ENCODE measurements at regions not wholly inside any gene's neighbourhood (a gene's known extent, or its start where the extent isn't known, plus 50 kb on each side); places are given as distances from the start of the nearest gene placed in this dataset.

DNA sequence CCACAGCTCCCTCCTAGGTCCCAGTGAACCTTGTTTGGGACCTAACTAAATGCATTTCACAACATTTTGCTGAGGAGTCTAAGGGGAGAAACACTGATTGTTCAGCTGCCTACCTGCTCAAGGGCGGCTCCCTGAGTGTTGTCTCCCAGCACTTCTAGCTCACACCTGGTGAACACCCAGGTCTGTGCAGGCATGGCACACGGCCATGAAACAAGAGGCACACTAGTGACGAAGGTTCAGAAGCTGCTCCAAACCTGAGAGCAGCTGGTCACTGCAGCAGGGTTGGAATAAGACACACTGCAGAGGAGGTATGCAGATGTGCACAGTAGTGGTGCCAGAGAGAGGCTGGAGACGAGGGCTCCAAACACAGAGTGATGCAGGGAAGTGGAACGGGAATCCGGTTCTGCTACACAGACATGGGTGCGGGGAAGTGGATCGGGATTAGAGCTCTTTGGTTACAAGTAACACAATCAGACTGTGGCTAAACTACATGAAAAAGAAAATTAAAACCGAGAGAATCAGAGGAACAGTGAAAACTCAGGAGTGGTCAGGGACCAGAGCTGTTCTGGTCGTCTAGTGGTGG is 486.1 kb upstream of the CDH4 start:
- DNase-seq (ENCODE audit: low read depth in 1 of 2, low spot score in 1 of 2) (no peak), FAIRE-seq (no peak), ATAC-seq (no peak)
- Histone ChIP-seq H3K27ac (no peak overlapping the region), H3K4me3 (no peak overlapping the region), H3K4me2 (no peak overlapping the region), H3K4me1 (no peaks in the 10 kb centered on the region), H3K9me3 (no peaks in the 10 kb centered on the region)
- 18% methylated on average over 8 of the region's 10 CpGs for WGBS (ENCODE audit: missing lambda C conversion rate)
- CTCF ChIA-PET: interaction anchor here (0.8 kb wide), 1 partner anchor 10 kb away, joined by 3 read pairs; no protein-coding TSS in a partner anchor
- POLR2A ChIA-PET: no interaction called here
- TF ChIP-seq MAFK (IDR thresholded peaks at IDR 0.05; ENCODE audit: partially characterized antibody): no peak
- no peak for TF ChIP-seq CEBPB (IDR thresholded peaks at IDR 0.05)
- TF ChIP-seq BHLHE40 (IDR thresholded peaks at IDR 0.05; ENCODE audit: low read depth, low read length): no peak
- TF ChIP-seq RAD21 (conservative IDR thresholded peaks at IDR 0.05 in 1 of 2, IDR thresholded peaks at IDR 0.05 in 1 of 2): no peak
- no peak for TF ChIP-seq FOXS1 (CRISPR knock-in tag; IDR thresholded peaks at IDR 0.05)
- TF ChIP-seq, protein P1, sequence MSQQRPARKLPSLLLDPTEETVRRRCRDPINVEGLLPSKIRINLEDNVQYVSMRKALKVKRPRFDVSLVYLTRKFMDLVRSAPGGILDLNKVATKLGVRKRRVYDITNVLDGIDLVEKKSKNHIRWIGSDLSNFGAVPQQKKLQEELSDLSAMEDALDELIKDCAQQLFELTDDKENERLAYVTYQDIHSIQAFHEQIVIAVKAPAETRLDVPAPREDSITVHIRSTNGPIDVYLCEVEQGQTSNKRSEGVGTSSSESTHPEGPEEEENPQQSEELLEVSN (IDR thresholded peaks at IDR 0.05; ENCODE audit: borderline replicate concordance, low read depth): no peak
- TF ChIP-seq, protein P2, sequence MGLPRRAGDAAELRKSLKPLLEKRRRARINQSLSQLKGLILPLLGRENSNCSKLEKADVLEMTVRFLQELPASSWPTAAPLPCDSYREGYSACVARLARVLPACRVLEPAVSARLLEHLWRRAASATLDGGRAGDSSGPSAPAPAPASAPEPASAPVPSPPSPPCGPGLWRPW (IDR thresholded peaks at IDR 0.05): no peak
- no peak for TF ChIP-seq MYC (IDR thresholded peaks at IDR 0.05; ENCODE audit: borderline replicate concordance, low read length)
- no peak for TF ChIP-seq RARB (CRISPR knock-in tag; IDR thresholded peaks at IDR 0.05)
- no peak for TF ChIP-seq HOXB13 (CRISPR knock-in tag; IDR thresholded peaks at IDR 0.05; ENCODE audit: low read depth)
- TF ChIP-seq NFE2L2 (conservative IDR thresholded peaks at IDR 0.05; ENCODE audit: low read length): no peak
- no peak for TF ChIP-seq HOXB5 (CRISPR knock-in tag; IDR thresholded peaks at IDR 0.05)
- TF ChIP-seq, protein P3, sequence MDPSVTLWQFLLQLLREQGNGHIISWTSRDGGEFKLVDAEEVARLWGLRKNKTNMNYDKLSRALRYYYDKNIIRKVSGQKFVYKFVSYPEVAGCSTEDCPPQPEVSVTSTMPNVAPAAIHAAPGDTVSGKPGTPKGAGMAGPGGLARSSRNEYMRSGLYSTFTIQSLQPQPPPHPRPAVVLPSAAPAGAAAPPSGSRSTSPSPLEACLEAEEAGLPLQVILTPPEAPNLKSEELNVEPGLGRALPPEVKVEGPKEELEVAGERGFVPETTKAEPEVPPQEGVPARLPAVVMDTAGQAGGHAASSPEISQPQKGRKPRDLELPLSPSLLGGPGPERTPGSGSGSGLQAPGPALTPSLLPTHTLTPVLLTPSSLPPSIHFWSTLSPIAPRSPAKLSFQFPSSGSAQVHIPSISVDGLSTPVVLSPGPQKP (IDR thresholded peaks at IDR 0.05; ENCODE audit: low read depth, low read length): no peak
- TF ChIP-seq FOSB (CRISPR knock-in tag; IDR thresholded peaks at IDR 0.05): no peak

DNA sequence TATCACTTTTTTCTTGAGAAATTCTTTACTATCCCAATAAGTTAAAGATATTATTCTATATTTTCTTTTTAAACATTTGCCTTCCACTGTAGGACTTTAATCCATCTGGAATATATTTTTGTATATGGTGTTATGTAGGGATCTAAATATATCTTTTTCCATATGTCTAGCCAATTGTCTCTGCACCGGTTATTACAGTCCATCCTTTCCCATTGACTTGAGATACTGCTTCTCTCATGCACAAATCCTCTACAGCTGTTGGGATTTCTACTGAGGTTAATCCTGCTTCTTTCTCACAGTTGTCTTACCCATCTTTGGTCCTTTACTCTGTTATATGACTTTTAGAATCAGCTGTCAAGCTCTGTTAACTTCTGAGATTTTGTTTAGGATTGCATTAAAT is 483.8 kb upstream of the CDH4 start:
- no peak overlapping the region for H3K27ac ChIP-seq
- POLR2A ChIA-PET: no interaction called here
- H3K4me2 ChIP-seq: no peak overlapping the region
- no peaks in the 10 kb centered on the region for H3K4me1 ChIP-seq
- no peaks in the 10 kb centered on the region for H3K9me3 ChIP-seq
- H3K4me3 ChIP-seq: no peak overlapping the region
- DNase-seq (ENCODE audit: low read depth in 1 of 2, low spot score in 1 of 2) (no peak), FAIRE-seq (no peak), ATAC-seq (no peak)
- CTCF ChIA-PET: no interaction called here
- WGBS (ENCODE audit: missing lambda C conversion rate): 0% methylated on average over 1 of the region's 1 CpG
- TF ChIP-seq ZNF302 (CRISPR knock-in tag; IDR thresholded peaks at IDR 0.05) (no peak), POLR2AphosphoS2 (conservative IDR thresholded peaks at IDR 0.05; ENCODE audit: low read length) (no peak), CBX8 (IDR thresholded peaks at IDR 0.05) (no peak), KDM1A (IDR thresholded peaks at IDR 0.05; ENCODE audit: low read depth) (no peak), RNF2 (IDR thresholded peaks at IDR 0.05; ENCODE audit: borderline replicate concordance, low read depth) (no peak), CHD2 (IDR thresholded peaks at IDR 0.05; ENCODE audit: low read length, partially characterized antibody) (no peak), ZC3H11A (IDR thresholded peaks at IDR 0.05) (no peak)
- TF ChIP-seq, protein P4, sequence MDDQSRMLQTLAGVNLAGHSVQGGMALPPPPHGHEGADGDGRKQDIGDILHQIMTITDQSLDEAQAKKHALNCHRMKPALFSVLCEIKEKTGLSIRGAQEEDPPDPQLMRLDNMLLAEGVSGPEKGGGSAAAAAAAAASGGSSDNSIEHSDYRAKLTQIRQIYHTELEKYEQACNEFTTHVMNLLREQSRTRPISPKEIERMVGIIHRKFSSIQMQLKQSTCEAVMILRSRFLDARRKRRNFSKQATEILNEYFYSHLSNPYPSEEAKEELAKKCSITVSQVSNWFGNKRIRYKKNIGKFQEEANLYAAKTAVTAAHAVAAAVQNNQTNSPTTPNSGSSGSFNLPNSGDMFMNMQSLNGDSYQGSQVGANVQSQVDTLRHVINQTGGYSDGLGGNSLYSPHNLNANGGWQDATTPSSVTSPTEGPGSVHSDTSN (IDR thresholded peaks at IDR 0.05): no peak
- TF ChIP-seq, protein P5, sequence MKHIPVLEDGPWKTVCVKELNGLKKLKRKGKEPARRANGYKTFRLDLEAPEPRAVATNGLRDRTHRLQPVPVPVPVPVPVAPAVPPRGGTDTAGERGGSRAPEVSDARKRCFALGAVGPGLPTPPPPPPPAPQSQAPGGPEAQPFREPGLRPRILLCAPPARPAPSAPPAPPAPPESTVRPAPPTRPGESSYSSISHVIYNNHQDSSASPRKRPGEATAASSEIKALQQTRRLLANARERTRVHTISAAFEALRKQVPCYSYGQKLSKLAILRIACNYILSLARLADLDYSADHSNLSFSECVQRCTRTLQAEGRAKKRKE (CRISPR knock-in tag; IDR thresholded peaks at IDR 0.05; ENCODE audit: low read depth): no peak
- TF ChIP-seq, protein P6, sequence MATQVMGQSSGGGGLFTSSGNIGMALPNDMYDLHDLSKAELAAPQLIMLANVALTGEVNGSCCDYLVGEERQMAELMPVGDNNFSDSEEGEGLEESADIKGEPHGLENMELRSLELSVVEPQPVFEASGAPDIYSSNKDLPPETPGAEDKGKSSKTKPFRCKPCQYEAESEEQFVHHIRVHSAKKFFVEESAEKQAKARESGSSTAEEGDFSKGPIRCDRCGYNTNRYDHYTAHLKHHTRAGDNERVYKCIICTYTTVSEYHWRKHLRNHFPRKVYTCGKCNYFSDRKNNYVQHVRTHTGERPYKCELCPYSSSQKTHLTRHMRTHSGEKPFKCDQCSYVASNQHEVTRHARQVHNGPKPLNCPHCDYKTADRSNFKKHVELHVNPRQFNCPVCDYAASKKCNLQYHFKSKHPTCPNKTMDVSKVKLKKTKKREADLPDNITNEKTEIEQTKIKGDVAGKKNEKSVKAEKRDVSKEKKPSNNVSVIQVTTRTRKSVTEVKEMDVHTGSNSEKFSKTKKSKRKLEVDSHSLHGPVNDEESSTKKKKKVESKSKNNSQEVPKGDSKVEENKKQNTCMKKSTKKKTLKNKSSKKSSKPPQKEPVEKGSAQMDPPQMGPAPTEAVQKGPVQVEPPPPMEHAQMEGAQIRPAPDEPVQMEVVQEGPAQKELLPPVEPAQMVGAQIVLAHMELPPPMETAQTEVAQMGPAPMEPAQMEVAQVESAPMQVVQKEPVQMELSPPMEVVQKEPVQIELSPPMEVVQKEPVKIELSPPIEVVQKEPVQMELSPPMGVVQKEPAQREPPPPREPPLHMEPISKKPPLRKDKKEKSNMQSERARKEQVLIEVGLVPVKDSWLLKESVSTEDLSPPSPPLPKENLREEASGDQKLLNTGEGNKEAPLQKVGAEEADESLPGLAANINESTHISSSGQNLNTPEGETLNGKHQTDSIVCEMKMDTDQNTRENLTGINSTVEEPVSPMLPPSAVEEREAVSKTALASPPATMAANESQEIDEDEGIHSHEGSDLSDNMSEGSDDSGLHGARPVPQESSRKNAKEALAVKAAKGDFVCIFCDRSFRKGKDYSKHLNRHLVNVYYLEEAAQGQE (IDR thresholded peaks at IDR 0.05): no peak
- TF ChIP-seq, protein P7, sequence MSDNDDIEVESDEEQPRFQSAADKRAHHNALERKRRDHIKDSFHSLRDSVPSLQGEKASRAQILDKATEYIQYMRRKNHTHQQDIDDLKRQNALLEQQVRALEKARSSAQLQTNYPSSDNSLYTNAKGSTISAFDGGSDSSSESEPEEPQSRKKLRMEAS (IDR thresholded peaks at IDR 0.05): no peak
